Panc1 (cell line): ENCODE measurements at regions not wholly inside any gene's neighbourhood (a gene's known extent, or its start where the extent isn't known, plus 50 kb on each side); places are given as distances from the start of the nearest gene placed in this dataset.
A peak's percentile ranks its signal among the peaks of the same experiment; 100 is the strongest.

Source experiments
- ATAC-seq: fragments of 200-7000 bp; cut with Tn5 transposase; 2 replicates; pipeline ENCODE4 v1.9.1; 2020; ENCODE audit warnings: mild to moderate bottlenecking, moderate library complexity
- BruUV-seq: library from RNA; stranded (reverse); fragments of 400-500 nt; replicated peaks from 2 replicates; lab custom pipeline; 2021; lab: Mats Ljungman, UMichigan
- CTCF ChIA-PET: fragments of 300-600 bp; sonication (Branson Sonifier 250); formaldehyde crosslinking; loops from one replicate; lab custom pipeline; 2022; ENCODE audit warnings: antibody characterized with exemption; lab: Charles Lee
- POLR2A ChIA-PET: fragments of 300-600 bp; sonication (Branson Sonifier 250); formaldehyde crosslinking; loops from one replicate; lab custom pipeline; 2022; ENCODE audit warnings: antibody characterized with exemption; lab: Charles Lee
- DNase-seq: peaks from one replicate; pipeline ENCODE4 v3.0.0-alpha.2; 2010; ENCODE audit warnings: low read depth, low spot score
- H3K27ac ChIP-seq: 2 replicates; pipeline ENCODE4 v1.5.1; 2011; ENCODE audit warnings: mild to moderate bottlenecking, low read length, inconsistent platforms
- H3K27me3 ChIP-seq: fragments of 200-500 bp; sonication (Bioruptor generic); 2 replicates; pipeline ENCODE4 v1.6.0; 2014; ENCODE audit warnings: low read length, inconsistent platforms; ENCODE audit not compliant: control insufficient read depth, insufficient read depth
- H3K36me3 ChIP-seq: fragments of 200-500 bp; sonication (Bioruptor generic); 2 replicates; pipeline ENCODE4 v1.5.1; 2014; ENCODE audit warnings: inconsistent platforms, mild to moderate bottlenecking, low read length, moderate library complexity; ENCODE audit not compliant: control insufficient read depth, insufficient read depth
- H3K4me1 ChIP-seq: 2 replicates; pipeline ENCODE4 v1.5.1; 2011; ENCODE audit warnings: inconsistent platforms, mild to moderate bottlenecking, low read length, moderate library complexity; ENCODE audit not compliant: control insufficient read depth, insufficient read depth
- H3K4me3 ChIP-seq, 2 experiments: 2 replicates each; pipeline ENCODE4 v1.5.1; 2011 to 2012; ENCODE audit warnings: low read depth in 2 of 2, low read length in 2 of 2, mild to moderate bottlenecking in 2 of 2, inconsistent platforms in 1 of 2, moderate library complexity in 1 of 2
- H3K9me3 ChIP-seq: fragments of 200-500 bp; sonication (Bioruptor generic); 2 replicates; pipeline ENCODE4 v1.5.1; 2014; ENCODE audit warnings: low read depth, mild to moderate bottlenecking, inconsistent platforms, low read length, moderate library complexity; ENCODE audit not compliant: control insufficient read depth, insufficient read depth
- CTCF ChIP-seq: fragments of 450-650 bp; IDR thresholded peaks from 2 replicates; pipeline ENCODE4 v1.5.1; 2017; ENCODE audit warnings: mild to moderate bottlenecking
- POLR2AphosphoS5 ChIP-seq: IDR thresholded peaks from 2 replicates; pipeline ENCODE4 v1.6.1; 2012; ENCODE audit warnings: mild to moderate bottlenecking, low read depth, low read length, moderate library complexity
- REST ChIP-seq, 2 experiments: IDR thresholded peaks; 2 replicates each; pipeline ENCODE4 v1.6.1; 2011 to 2012; ENCODE audit warnings: low read depth in 2 of 2, control low read depth in 1 of 2, low read length in 1 of 2, mild to moderate bottlenecking in 1 of 2, moderate library complexity in 1 of 2; ENCODE audit not compliant: insufficient read depth in 1 of 2
- SIN3A ChIP-seq: IDR thresholded peaks from 2 replicates; pipeline ENCODE4 v1.6.1; 2012; ENCODE audit warnings: low read depth, mild to moderate bottlenecking, low read length, moderate library complexity, borderline replicate concordance; ENCODE audit not compliant: insufficient read depth
- TCF7L2 ChIP-seq: IDR thresholded peaks from 2 replicates; pipeline ENCODE4 v1.6.1; 2011; ENCODE audit warnings: mild to moderate bottlenecking, low read depth, low read length, inconsistent platforms
- in situ Hi-C: cut with HindIII; loops from 2 replicates; pipeline ENCODE4 v1.10.0; 2016; ENCODE audit warnings: low sequenced_read_pairs, low pct_unique_long_range_greater_than_20kb
- intact Hi-C: fragments of 100-400 bp; cut with micrococcal nuclease; formaldehyde crosslinking; loops from one replicate; pipeline ENCODE4 v1.10.0; 2022; ENCODE audit not compliant: unreplicated experiment

GRCh38 chr10:124155781-124156435, 62.5 kb upstream of the CHST15 start:
- peaks cover 54% of the 10 kb centered on the region for H3K4me1 ChIP-seq
- H3K4me3 ChIP-seq = 0 out of 4 replicates have a peak overlapping the region, but pooled peaks of 1 of the 2 experiments have one; percentile 6
- H3K36me3 ChIP-seq = no peaks in the 10 kb centered on the region
- H3K27me3 ChIP-seq = no peaks in the 10 kb centered on the region
- no peak for ATAC-seq
- DNase-seq = no peak
- peak overlapping the region; percentile 76 for H3K27ac ChIP-seq
- BruUV-seq = no TSS peak
- TF ChIP-seq REST (IDR thresholded peaks at IDR 0.05; ENCODE audit: insufficient read depth in 1 of 2, low read depth in 2 of 2, low read length in 1 of 2) = no peak
- TF ChIP-seq SIN3A = no peak
- TF ChIP-seq CTCF = no peak
- TF ChIP-seq TCF7L2 = no peak
- TF ChIP-seq POLR2AphosphoS5 = no peak
- POLR2A ChIA-PET = no interaction called here
- CTCF ChIA-PET = interaction anchor here (0.5 to 1.1 kb wide), 2 partner anchors 163 to 233 kb away, joined by 3 read pairs; no protein-coding TSS in a partner anchor
- H3K9me3 ChIP-seq = no peaks in the 10 kb centered on the region
- intact Hi-C loops = no loop called here
- in situ Hi-C loops = no loop called here

- in situ Hi-C loops (no loop called here), intact Hi-C loops (loop anchor here (5.0 kb wide), 1 partner anchor 46 kb away; no protein-coding TSS in a partner anchor)
- Histone ChIP-seq H3K4me3 (peak overlapping the region in 1 of 2 experiments; percentile 50; a peak in 2 of 4 replicates), H3K27ac (peak overlapping the region; percentile 78), H3K9me3 (no peaks in the 10 kb centered on the region), H3K27me3 (no peaks in the 10 kb centered on the region), H3K4me1 (peaks cover 54% of the 10 kb centered on the region), H3K36me3 (no peaks in the 10 kb centered on the region)
- ChIA-PET POLR2A (no interaction called here), CTCF (interaction anchor here (0.9 kb wide), 1 partner anchor 159 kb away, joined by 3 read pairs; no protein-coding TSS in a partner anchor)
- peak; percentile 87 for DNase-seq
- TSS peak; percentile 97 for BruUV-seq
- no peak for TF ChIP-seq REST (IDR thresholded peaks at IDR 0.05; ENCODE audit: insufficient read depth in 1 of 2, low read depth in 2 of 2, low read length in 1 of 2)
- no peak for TF ChIP-seq CTCF
- TF ChIP-seq TCF7L2 = peak; percentile 57
- TF ChIP-seq POLR2AphosphoS5 = peak; percentile 80
- TF ChIP-seq SIN3A = no peak
- peak; percentile 88 for ATAC-seq
These were observed 59.8 kb upstream of the CHST15 start for GRCh38 chr10:124153023-124153826.
